Psoas muscle (tissue), 7 donors: ENCODE measurements at regions not wholly inside any gene's neighbourhood (a gene's known extent, or its start where the extent isn't known, plus 50 kb on each side); places are given as distances from the start of the nearest gene placed in this dataset.
"Not testable (repeated sequence)": the region's sequence is repeated elsewhere in the genome, so short reads cannot be mapped to it uniquely, and the experiment has no call there.

Experiments
- ATAC-seq, 4 donors: fragments of 200-7000 bp; cut with Tn5 transposase; one replicate each; pipeline ENCODE4 v1.9.1; 2020; ENCODE audit warnings: moderate library complexity in 3 of 4, mild to moderate bottlenecking in 2 of 4
- DNase-seq, 2 donors: peaks; one replicate each; pipeline ENCODE4 v3.0.0-alpha.2; 2020
- H3K27ac ChIP-seq: fragments of 200-600 bp; one replicate; pipeline ENCODE4 v1.8.0; 2022
- H3K27me3 ChIP-seq, 3 donors: fragments of 200-600 bp in 1 of 3; one replicate each; pipeline versions ENCODE4 v1.6.1 to v1.8.0; 2013 to 2022; ENCODE audit warnings: low read length in 2 of 3, mild to moderate bottlenecking in 2 of 3, moderate library complexity in 1 of 3; ENCODE audit not compliant: insufficient read depth in 3 of 3
- H3K36me3 ChIP-seq, 2 donors: fragments of 200-600 bp in 1 of 2; one replicate each; pipeline versions ENCODE4 v1.6.1 to v1.8.0; 2013 to 2022; ENCODE audit warnings: low read depth in 1 of 2, mild to moderate bottlenecking in 1 of 2, moderate library complexity in 1 of 2; ENCODE audit not compliant: insufficient read depth in 1 of 2
- H3K4me1 ChIP-seq: fragments of 200-600 bp; one replicate; pipeline ENCODE4 v1.8.0; 2022
- H3K4me3 ChIP-seq: fragments of 200-600 bp; one replicate; pipeline ENCODE4 v1.8.0; 2022; ENCODE audit warnings: mild to moderate bottlenecking
- H3K9me3 ChIP-seq: fragments of 200-600 bp; one replicate; pipeline ENCODE4 v1.8.0; 2022
- WGBS, 3 donors: extraction: QIAGEN DNeasy Blood & Tissue Kit; methylation state at CpG; one replicate each; pipeline versions ENCODE4 v1.1.6 to v1.1.7; 2013; 5-methylcytosine and 5-hydroxymethylcytosine counted together
- intact Hi-C, 2 donors: fragments of 100-400 bp; cut with DNase I; formaldehyde crosslinking; loops; one replicate each; pipeline versions ENCODE4 v1.11.0 to v1.14.2; 2022
- TF ChIP-seq, protein P1 (sequence below): fragments of 200-600 bp; IDR thresholded peaks from one replicate; pipeline ENCODE4 v1.8.0; 2022; ENCODE audit warnings: antibody characterized with exemption
- donor health status: healthy with polysubstance abuse.
- donor health status: DM: no; HTN: no; CAD: no; lungs with moderate emphysema.
- donor health status: Bipolar disorder and iron deficiency.
- donor health status: healthy.
- donor health status: DM: yes; HTN: yes; CAD: no.
- donor health status: DM: no; HTN: no; CAD: no.
- donor health status: DM: yes; HTN: yes; CAD: no.

DNA sequence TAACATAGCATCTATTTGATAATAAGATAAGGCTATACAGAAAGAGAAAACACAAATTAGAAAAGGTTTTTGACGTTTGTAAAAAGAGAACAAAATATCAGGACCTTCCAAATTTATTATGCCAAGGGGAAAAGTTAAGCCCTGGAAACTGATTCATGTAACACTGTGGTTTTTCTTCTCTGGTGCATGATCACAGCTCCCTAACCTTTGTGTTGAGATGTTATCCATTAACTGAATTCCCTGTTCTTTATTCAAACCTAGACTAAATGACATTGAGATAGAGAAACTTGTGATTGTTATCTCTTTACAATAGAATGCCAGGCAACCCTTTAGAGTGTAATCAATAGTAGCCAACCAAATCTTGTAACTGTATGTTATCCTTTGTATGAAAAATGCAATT, 141.5 kb upstream of the NRG3 start:
- Histone ChIP-seq H3K4me3 (no peak overlapping the region), H3K9me3 (no peaks in the 10 kb centered on the region), H3K4me1 (no peaks in the 10 kb centered on the region), H3K27ac (no peak overlapping the region), H3K27me3 (no peaks in the 10 kb centered on the region), H3K36me3 (no peaks in the 10 kb centered on the region)
- WGBS, 3 donors = 31 to 42% (median 39%) methylated on average over 1 of the region's 1 CpG
- intact Hi-C loops = no loop called here
- TF ChIP-seq, protein P1, sequence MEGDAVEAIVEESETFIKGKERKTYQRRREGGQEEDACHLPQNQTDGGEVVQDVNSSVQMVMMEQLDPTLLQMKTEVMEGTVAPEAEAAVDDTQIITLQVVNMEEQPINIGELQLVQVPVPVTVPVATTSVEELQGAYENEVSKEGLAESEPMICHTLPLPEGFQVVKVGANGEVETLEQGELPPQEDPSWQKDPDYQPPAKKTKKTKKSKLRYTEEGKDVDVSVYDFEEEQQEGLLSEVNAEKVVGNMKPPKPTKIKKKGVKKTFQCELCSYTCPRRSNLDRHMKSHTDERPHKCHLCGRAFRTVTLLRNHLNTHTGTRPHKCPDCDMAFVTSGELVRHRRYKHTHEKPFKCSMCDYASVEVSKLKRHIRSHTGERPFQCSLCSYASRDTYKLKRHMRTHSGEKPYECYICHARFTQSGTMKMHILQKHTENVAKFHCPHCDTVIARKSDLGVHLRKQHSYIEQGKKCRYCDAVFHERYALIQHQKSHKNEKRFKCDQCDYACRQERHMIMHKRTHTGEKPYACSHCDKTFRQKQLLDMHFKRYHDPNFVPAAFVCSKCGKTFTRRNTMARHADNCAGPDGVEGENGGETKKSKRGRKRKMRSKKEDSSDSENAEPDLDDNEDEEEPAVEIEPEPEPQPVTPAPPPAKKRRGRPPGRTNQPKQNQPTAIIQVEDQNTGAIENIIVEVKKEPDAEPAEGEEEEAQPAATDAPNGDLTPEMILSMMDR = no peak
- ATAC-seq (no peak), DNase-seq (no peak)

DNA sequence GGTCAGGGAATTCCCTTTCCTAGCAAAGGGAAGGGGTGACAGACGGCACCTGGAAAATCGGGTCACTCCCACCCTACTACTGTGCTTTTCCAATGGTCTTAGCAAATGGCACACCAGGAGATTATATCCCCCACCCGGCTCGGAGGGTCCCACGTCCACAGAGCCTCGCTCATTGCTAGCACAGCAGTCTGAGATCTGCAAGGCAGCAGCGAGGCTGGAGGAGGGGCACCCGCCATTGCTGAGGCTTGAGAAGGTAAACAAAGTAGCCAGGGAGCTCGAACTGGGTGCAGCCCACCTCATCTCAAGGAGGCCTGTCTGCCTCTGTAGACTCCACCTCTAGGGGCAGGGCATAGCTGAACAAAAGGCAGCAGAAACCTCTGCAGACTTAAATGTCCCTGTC, 139.8 kb upstream of the NRG3 start:
- H3K36me3 ChIP-seq, DNase-seq, H3K27me3 ChIP-seq, H3K27ac ChIP-seq, H3K4me1 ChIP-seq, ATAC-seq, H3K4me3 ChIP-seq, intact Hi-C loops, H3K9me3 ChIP-seq: not testable (repeated sequence)
- WGBS, 3 donors = 72 to 84% (median 82%) methylated on average over 9 of the region's 9 CpGs

DNA sequence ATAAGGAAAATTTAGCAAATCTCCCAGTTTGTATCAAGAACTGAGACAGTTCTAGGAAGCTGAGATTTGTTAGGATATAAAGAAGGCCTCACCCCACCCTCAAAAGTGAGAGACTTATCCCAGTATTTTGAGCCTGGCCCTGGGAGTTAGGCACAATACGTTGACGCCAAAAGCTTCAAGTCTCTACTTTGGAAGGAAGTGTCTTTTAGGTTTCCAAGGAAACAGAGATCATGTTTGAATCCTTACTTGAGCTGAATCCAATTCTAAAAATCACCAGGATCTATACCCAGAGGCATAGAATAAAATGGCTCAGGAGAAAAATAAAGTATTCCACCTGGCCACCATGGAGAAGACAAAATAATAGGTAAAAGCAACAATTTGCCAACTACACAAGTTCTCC, 115.9 kb upstream of the NRG3 start:
- ATAC-seq (no peak), DNase-seq (no peak)
- no peaks in the 10 kb centered on the region for H3K27me3 ChIP-seq
- H3K4me3 ChIP-seq = no peak overlapping the region
- no peaks in the 10 kb centered on the region for H3K9me3 ChIP-seq
- H3K36me3 ChIP-seq = no peaks in the 10 kb centered on the region
- 74 to 82% (median 78%) methylated on average over 2 of the region's 2 CpGs for WGBS, 3 donors
- intact Hi-C loops = no loop called here
- H3K4me1 ChIP-seq = no peaks in the 10 kb centered on the region
- no peak overlapping the region for H3K27ac ChIP-seq
- TF ChIP-seq, protein P1 = no peak

DNA sequence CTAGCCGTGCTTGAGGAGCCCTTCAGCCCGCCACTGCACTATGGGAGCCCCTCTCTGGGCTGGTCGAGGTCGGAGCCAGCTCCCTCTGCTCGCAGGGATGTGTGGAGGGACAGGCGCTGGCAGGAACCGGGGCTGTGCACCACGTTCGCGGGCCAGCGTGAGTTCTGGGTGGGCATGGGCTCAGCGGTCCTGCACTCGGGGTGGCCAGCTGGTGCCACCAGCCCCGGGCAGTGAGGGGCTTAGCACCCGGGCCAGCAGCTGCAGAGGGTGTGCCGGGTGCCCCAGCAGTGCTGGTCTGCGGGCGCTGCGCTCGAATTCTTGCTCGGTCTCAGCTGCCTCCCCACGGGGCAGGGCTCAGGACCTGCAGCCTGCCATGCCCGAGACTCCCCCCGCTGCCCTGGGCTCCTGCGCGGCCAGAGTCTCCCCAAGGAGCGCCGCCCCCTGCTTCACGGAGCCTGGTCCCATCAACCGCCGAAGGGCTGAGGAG, 90.8 kb upstream of the NRG3 start:
- H3K36me3 ChIP-seq = no peaks in the 10 kb centered on the region
- intact Hi-C loops = no loop called here
- TF ChIP-seq, protein P1 = no peak
- no peak overlapping the region for H3K27ac ChIP-seq
- no peaks in the 10 kb centered on the region for H3K9me3 ChIP-seq
- no peak overlapping the region for H3K4me3 ChIP-seq
- no peaks in the 10 kb centered on the region for H3K27me3 ChIP-seq
- 88 to 92% (median 88%) methylated on average over 23 to 31 of the region's 31 CpGs for WGBS, 3 donors
- peak in 1 of 2 donors; percentile 25 for DNase-seq
- no peaks in the 10 kb centered on the region for H3K4me1 ChIP-seq
- ATAC-seq = no peak

DNA sequence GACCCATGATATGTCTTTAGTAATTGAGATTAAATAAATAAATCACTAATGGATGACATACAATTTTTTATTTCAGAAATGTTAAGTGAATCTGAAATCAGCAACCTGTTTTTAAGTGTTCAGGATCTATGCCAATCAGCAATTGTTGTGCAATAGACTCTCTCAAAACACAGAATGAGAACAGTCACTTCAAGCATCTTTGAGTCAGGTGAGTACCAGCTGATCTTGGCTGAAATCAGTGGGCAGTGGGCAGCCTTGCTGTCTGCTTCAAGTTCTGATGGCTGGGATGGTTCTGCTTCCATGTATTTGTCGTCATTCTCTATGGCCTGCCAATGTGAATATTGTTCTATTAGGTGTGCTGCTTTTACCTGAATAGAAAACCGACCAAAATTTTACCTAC, 82.3 kb upstream of the NRG3 start:
- no peaks in the 10 kb centered on the region for H3K36me3 ChIP-seq
- ATAC-seq (no peak), DNase-seq (no peak)
- 79 to 86% (median 85%) methylated on average over 2 of the region's 2 CpGs for WGBS, 3 donors
- TF ChIP-seq, protein P1 = no peak
- H3K4me1 ChIP-seq = no peaks in the 10 kb centered on the region
- H3K4me3 ChIP-seq = no peak overlapping the region
- intact Hi-C loops = no loop called here
- no peak overlapping the region for H3K27ac ChIP-seq
- no peaks in the 10 kb centered on the region for H3K9me3 ChIP-seq
- no peaks in the 10 kb centered on the region for H3K27me3 ChIP-seq
